WERI-Rb-1 (cell line): ENCODE measurements at regions not wholly inside any gene's neighbourhood (a gene's known extent, or its start where the extent isn't known, plus 50 kb on each side); places are given as distances from the start of the nearest gene placed in this dataset.
A peak's percentile ranks its signal among the peaks of the same experiment; 100 is the strongest.

Source experiments
- DNase-seq: peaks from one replicate; pipeline ENCODE4 v3.0.0-alpha.2; 2020
- H3K27ac ChIP-seq: fragments of 250-450 bp; sonication (Bioruptor Pico); 2 replicates; pipeline ENCODE4 v1.5.1; 2020; ENCODE audit warnings: mild to moderate bottlenecking, moderate library complexity
- H3K27me3 ChIP-seq: fragments of 250-450 bp; sonication (Bioruptor Pico); 2 replicates; pipeline ENCODE4 v1.5.1; 2021; ENCODE audit warnings: mild to moderate bottlenecking, low read depth, moderate library complexity; ENCODE audit not compliant: insufficient read depth, severe bottlenecking
- H3K36me3 ChIP-seq: fragments of 250-450 bp; sonication (Bioruptor Pico); 2 replicates; pipeline ENCODE4 v1.5.1; 2020; ENCODE audit warnings: mild to moderate bottlenecking, moderate library complexity
- H3K4me3 ChIP-seq: 2 replicates; pipeline ENCODE4 v1.5.1; 2011; ENCODE audit warnings: low read depth, mild to moderate bottlenecking, control low read depth, low read length
- H3K9me3 ChIP-seq: fragments of 250-450 bp; sonication (Bioruptor Pico); 2 replicates; pipeline ENCODE4 v1.5.1; 2021; ENCODE audit warnings: mild to moderate bottlenecking, moderate library complexity; ENCODE audit not compliant: severe bottlenecking
- TF ChIP-seq, protein P1 (sequence below): IDR thresholded peaks from 2 replicates; pipeline ENCODE4 v1.5.1; 2011; ENCODE audit warnings: low read depth, mild to moderate bottlenecking, control low read depth, inconsistent platforms, low read length

- H3K9me3 ChIP-seq, result no peaks in the 10 kb centered on the region
- TF ChIP-seq, protein P1, sequence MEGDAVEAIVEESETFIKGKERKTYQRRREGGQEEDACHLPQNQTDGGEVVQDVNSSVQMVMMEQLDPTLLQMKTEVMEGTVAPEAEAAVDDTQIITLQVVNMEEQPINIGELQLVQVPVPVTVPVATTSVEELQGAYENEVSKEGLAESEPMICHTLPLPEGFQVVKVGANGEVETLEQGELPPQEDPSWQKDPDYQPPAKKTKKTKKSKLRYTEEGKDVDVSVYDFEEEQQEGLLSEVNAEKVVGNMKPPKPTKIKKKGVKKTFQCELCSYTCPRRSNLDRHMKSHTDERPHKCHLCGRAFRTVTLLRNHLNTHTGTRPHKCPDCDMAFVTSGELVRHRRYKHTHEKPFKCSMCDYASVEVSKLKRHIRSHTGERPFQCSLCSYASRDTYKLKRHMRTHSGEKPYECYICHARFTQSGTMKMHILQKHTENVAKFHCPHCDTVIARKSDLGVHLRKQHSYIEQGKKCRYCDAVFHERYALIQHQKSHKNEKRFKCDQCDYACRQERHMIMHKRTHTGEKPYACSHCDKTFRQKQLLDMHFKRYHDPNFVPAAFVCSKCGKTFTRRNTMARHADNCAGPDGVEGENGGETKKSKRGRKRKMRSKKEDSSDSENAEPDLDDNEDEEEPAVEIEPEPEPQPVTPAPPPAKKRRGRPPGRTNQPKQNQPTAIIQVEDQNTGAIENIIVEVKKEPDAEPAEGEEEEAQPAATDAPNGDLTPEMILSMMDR, result no peak
- no peak for DNase-seq
- H3K27ac ChIP-seq, result no peak overlapping the region
- no peak overlapping the region for H3K4me3 ChIP-seq
- H3K36me3 ChIP-seq, result no peaks in the 10 kb centered on the region
- no peaks in the 10 kb centered on the region for H3K27me3 ChIP-seq
Observed at GRCh38 chr1:81550753-81551152, 250.0 kb upstream of the ADGRL2 start.

DNA sequence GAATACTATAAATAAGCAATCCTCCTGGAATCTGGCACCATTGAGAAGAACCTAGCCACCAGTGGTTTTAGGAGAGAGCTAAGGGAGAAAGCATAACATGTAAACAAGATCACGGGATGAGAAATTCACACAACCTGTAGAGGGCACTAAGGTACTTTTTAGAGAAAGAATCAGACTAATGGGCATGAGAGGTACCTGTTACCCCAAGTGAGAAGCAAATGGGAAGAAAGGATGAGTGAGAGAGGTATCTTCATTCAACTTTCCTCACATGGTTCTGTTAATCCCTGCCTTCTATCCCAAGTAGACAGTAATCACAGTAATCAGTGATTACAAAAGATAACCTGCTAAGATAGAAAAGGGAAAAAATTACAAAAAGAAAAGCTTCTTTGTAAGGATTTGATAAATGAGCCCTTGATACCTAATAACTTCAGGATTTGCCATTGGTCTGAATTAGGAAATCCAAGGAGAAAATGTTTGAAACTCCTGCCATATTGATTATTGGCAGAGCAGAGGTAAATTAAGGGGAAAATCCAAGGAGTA, 251.1 kb upstream of the ADGRL2 start:
- H3K36me3 ChIP-seq, result no peaks in the 10 kb centered on the region
- H3K9me3 ChIP-seq, result no peaks in the 10 kb centered on the region
- H3K27ac ChIP-seq, result no peak overlapping the region
- TF ChIP-seq, protein P1, result peak; percentile 55
- DNase-seq, result peak; percentile 22
- no peak overlapping the region for H3K4me3 ChIP-seq
- H3K27me3 ChIP-seq, result no peaks in the 10 kb centered on the region

- Histone ChIP-seq H3K9me3 (no peaks in the 10 kb centered on the region), H3K4me3 (no peak overlapping the region), H3K27ac (no peak overlapping the region), H3K36me3 (no peaks in the 10 kb centered on the region), H3K27me3 (no peaks in the 10 kb centered on the region)
- DNase-seq, result no peak
- TF ChIP-seq, protein P1, result no peak
Observed at GRCh38 chr1:81548918-81549587, 251.7 kb upstream of the ADGRL2 start.

- no peaks in the 10 kb centered on the region for H3K9me3 ChIP-seq
- H3K36me3 ChIP-seq, result no peaks in the 10 kb centered on the region
- no peak overlapping the region for H3K4me3 ChIP-seq
- H3K27me3 ChIP-seq, result no peaks in the 10 kb centered on the region
- no peak overlapping the region for H3K27ac ChIP-seq
- no peak for DNase-seq
- TF ChIP-seq, protein P1, result no peak
Observed at GRCh38 chr1:81547912-81548303, 252.8 kb upstream of the ADGRL2 start.

DNA sequence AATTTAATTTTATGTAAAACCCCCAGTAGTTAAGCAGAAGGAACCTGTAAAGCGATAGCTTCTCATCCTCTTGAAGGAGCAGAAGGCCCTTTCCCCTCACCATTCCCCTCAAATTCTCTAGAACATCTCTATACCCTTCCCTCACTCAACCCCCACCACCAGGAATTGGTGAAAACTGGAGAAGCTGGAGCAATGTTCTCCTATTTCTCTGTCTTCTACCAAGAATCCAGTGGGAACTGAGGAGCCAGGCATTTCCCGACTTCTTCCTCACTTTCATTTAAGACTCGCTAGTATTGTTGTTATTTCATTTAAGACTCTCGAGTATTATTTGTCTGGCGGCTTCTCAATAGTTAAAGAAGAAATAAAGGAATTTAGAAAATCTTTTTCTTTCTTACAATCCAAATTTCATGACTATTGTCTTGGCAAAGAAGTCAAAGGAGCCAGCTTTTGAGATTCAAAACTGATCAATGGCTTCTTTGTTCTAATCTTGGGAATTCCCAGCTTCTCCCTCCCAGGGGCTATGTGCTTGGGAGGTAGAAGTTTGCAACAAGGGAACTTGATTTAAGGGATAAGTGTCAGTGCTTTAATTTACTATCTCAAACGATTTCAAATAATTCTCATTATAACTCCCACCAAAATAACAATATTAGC, 253.3 kb upstream of the ADGRL2 start:
- Histone ChIP-seq H3K4me3 (no peak overlapping the region), H3K27me3 (no peaks in the 10 kb centered on the region), H3K27ac (no peak overlapping the region), H3K9me3 (no peaks in the 10 kb centered on the region), H3K36me3 (no peaks in the 10 kb centered on the region)
- DNase-seq, result no peak
- TF ChIP-seq, protein P1, result no peak
